H1 (cell line): ENCODE measurements at regions not wholly inside any gene's neighbourhood (a gene's known extent, or its start where the extent isn't known, plus 50 kb on each side); places are given as distances from the start of the nearest gene placed in this dataset.

Source experiments
- CTCF ChIA-PET: fragments of 300-600 bp; sonication (Branson Sonifier 250); formaldehyde crosslinking; loops from one replicate; lab custom pipeline; 2021; ENCODE audit not compliant: partially characterized antibody; lab: Charles Lee
- POLR2A ChIA-PET: fragments of 300-600 bp; sonication (Branson Sonifier 250); formaldehyde crosslinking; loops from one replicate; lab custom pipeline; 2021; ENCODE audit warnings: inconsistent platforms; ENCODE audit not compliant: partially characterized antibody; lab: Charles Lee
- DNase-seq, 2 experiments: peaks; one replicate each; pipeline versions ENCODE4 v3.0.0 to v3.0.0-alpha.2; 2010 to 2022; ENCODE audit warnings: low spot score in 2 of 2, low read depth in 1 of 2, mixed read lengths in 1 of 2
- FAIRE-seq: peaks from 2 replicates; lab custom pipeline; 2011; peaks lifted over from hg19 to GRCh38; lab: Jason Lieb, UNC
- H2AFZ ChIP-seq: 2 replicates; pipeline ENCODE4 v1.8.1; 2012; ENCODE audit warnings: low read length, inconsistent platforms
- H2AK5ac ChIP-seq: 2 replicates; pipeline ENCODE4 v1.6.1; 2013; ENCODE audit warnings: low read depth, low read length
- H2BK120ac ChIP-seq: replicated peaks from 2 replicates; pipeline ENCODE3; 2013; ENCODE audit warnings: low read depth, low read length, inconsistent platforms
- H2BK12ac ChIP-seq: 2 replicates; pipeline ENCODE4 v1.6.1; 2013; ENCODE audit warnings: low read depth, low read length
- H2BK15ac ChIP-seq: 2 replicates; pipeline ENCODE4 v1.6.1; 2013; ENCODE audit warnings: low read length
- H2BK20ac ChIP-seq: 2 replicates; pipeline ENCODE4 v1.6.1; 2013; ENCODE audit warnings: low read length
- H2BK5ac ChIP-seq: 2 replicates; pipeline ENCODE4 v1.6.1; 2013; ENCODE audit warnings: low read depth, low read length
- H3K14ac ChIP-seq: 2 replicates; pipeline ENCODE4 v1.6.1; 2013; ENCODE audit warnings: inconsistent platforms; ENCODE audit not compliant: insufficient read length
- H3K18ac ChIP-seq: 2 replicates; pipeline ENCODE4 v1.6.1; 2013; ENCODE audit warnings: low read length; ENCODE audit errors: extremely low read depth
- H3K23ac ChIP-seq: 2 replicates; pipeline ENCODE4 v1.6.1; 2013; ENCODE audit warnings: inconsistent platforms; ENCODE audit not compliant: insufficient read length
- H3K23me2 ChIP-seq: 2 replicates; pipeline ENCODE4 v1.6.1; 2013; ENCODE audit warnings: low read depth, low read length
- H3K27ac ChIP-seq: 2 replicates; pipeline ENCODE4 v1.6.1; 2011; ENCODE audit warnings: low read depth, low read length, inconsistent platforms
- H3K27me3 ChIP-seq, 4 experiments: replicated peaks in 1 of 4; 1 replicate in 1 of 4; 2 replicates in 3 of 4; pipeline versions ENCODE4 v1.6.1 to v1.8.1; 2011 to 2013; ENCODE audit warnings: low read length in 3 of 4, mild to moderate bottlenecking in 3 of 4, inconsistent platforms in 2 of 4, mixed read lengths in 2 of 4, moderate library complexity in 1 of 4; ENCODE audit not compliant: control insufficient read depth in 3 of 4, insufficient read depth in 3 of 4; ENCODE audit errors: extremely low read depth in 1 of 4
- H3K36me3 ChIP-seq, 4 experiments: 2 replicates each; pipeline versions ENCODE4 v1.6.1 to v1.8.1; 2011 to 2013; ENCODE audit warnings: mild to moderate bottlenecking in 4 of 4, low read length in 3 of 4, moderate library complexity in 2 of 4, control low read depth in 1 of 4, inconsistent platforms in 1 of 4; ENCODE audit not compliant: insufficient read depth in 4 of 4, control insufficient read depth in 2 of 4
- H3K4ac ChIP-seq: replicated peaks from 2 replicates; pipeline ENCODE3; 2013; ENCODE audit warnings: low read length, low read depth, mixed read lengths, inconsistent platforms; ENCODE audit not compliant: insufficient read length
- H3K4me1 ChIP-seq, 4 experiments: replicated peaks in 1 of 4; 1 replicate in 1 of 4; 2 replicates in 3 of 4; pipeline versions ENCODE4 v1.6.1 to v1.8.1; 2011 to 2013; ENCODE audit warnings: low read length in 3 of 4, inconsistent platforms in 2 of 4, mixed read lengths in 1 of 4; ENCODE audit not compliant: insufficient read depth in 4 of 4, control insufficient read depth in 3 of 4
- H3K4me2 ChIP-seq, 2 experiments: 2 replicates each; pipeline versions ENCODE4 v1.6.1 to v1.8.1; 2011 to 2013; ENCODE audit warnings: low read depth in 2 of 2, low read length in 2 of 2, control low read depth in 1 of 2, inconsistent platforms in 1 of 2, mild to moderate bottlenecking in 1 of 2; ENCODE audit not compliant: insufficient read depth in 1 of 2
- H3K4me3 ChIP-seq, 4 experiments: fragments of 200-600, 300-600 bp in 1 of 4; sonication (generic), shearing (Covaris generic), sonication (Bioruptor Twin) in 1 of 4; 2 replicates each; pipeline versions ENCODE4 v1.5.1 to v1.8.1; 2011 to 2016; ENCODE audit warnings: low read length in 4 of 4, low read depth in 3 of 4, control low read depth in 2 of 4, inconsistent platforms in 2 of 4, mild to moderate bottlenecking in 2 of 4, mixed read lengths in 1 of 4, moderate library complexity in 1 of 4; ENCODE audit not compliant: insufficient read depth in 2 of 4; ENCODE audit errors: extremely low read depth in 1 of 4
- H3K56ac ChIP-seq: replicated peaks from 2 replicates; pipeline ENCODE3; 2013; ENCODE audit warnings: low read depth, mild to moderate bottlenecking, mixed read lengths, low read length, inconsistent platforms; ENCODE audit not compliant: insufficient read length
- H3K79me1 ChIP-seq: 2 replicates; pipeline ENCODE4 v1.6.1; 2013; ENCODE audit warnings: low read depth, low read length, control low read depth
- H3K79me2 ChIP-seq, 2 experiments: 2 replicates each; pipeline versions ENCODE4 v1.6.1 to v1.8.1; 2012 to 2013; ENCODE audit warnings: low read length in 2 of 2, mild to moderate bottlenecking in 2 of 2, inconsistent platforms in 1 of 2; ENCODE audit not compliant: insufficient read depth in 2 of 2, control insufficient read depth in 1 of 2
- H3K9ac ChIP-seq, 4 experiments: replicated peaks in 1 of 4; 1 replicate in 1 of 4; 2 replicates in 3 of 4; pipeline versions ENCODE4 v1.6.1 to v1.8.1; 2011 to 2013; ENCODE audit warnings: low read depth in 3 of 4, low read length in 3 of 4, control low read depth in 2 of 4, mild to moderate bottlenecking in 2 of 4, moderate library complexity in 2 of 4, inconsistent platforms in 1 of 4; ENCODE audit errors: extremely low read depth in 1 of 4
- H3K9me3 ChIP-seq, 2 experiments: 2 replicates each; pipeline versions ENCODE4 v1.6.1 to v1.8.1; 2012 to 2013; ENCODE audit warnings: mild to moderate bottlenecking in 2 of 2, moderate library complexity in 2 of 2, control low read depth in 1 of 2, inconsistent platforms in 1 of 2, low read depth in 1 of 2, low read length in 1 of 2, mixed read lengths in 1 of 2; ENCODE audit not compliant: insufficient read depth in 2 of 2
- H4K20me1 ChIP-seq, 2 experiments: replicated peaks in 1 of 2; 2 replicates each; pipeline versions ENCODE3 to v1.8.1; 2011 to 2013; ENCODE audit warnings: inconsistent platforms in 2 of 2, low read length in 2 of 2, mild to moderate bottlenecking in 1 of 2; ENCODE audit not compliant: insufficient read depth in 2 of 2, control insufficient read depth in 1 of 2
- H4K5ac ChIP-seq: 2 replicates; pipeline ENCODE4 v1.6.1; 2013; ENCODE audit warnings: low read length, low read depth, mixed read lengths, inconsistent platforms; ENCODE audit not compliant: insufficient read length
- H4K8ac ChIP-seq: 2 replicates; pipeline ENCODE4 v1.8.0; 2013; ENCODE audit warnings: mild to moderate bottlenecking, moderate library complexity, low read length, inconsistent platforms; ENCODE audit not compliant: insufficient read depth; ENCODE audit errors: extremely low read depth
- H4K91ac ChIP-seq: replicated peaks from 2 replicates; pipeline ENCODE3; 2013; ENCODE audit warnings: low read length, mixed read lengths, inconsistent platforms; ENCODE audit not compliant: insufficient read length
- EZH2 ChIP-seq: fragments of 200-600 bp; sonication (generic); IDR thresholded peaks from 2 replicates; pipeline ENCODE4 v1.7.1; 2012; ENCODE audit warnings: low read depth, mild to moderate bottlenecking, moderate library complexity, low read length, inconsistent platforms; ENCODE audit not compliant: severe bottlenecking
- HDAC2 ChIP-seq, 2 experiments: fragments of 300-600 bp in 1 of 2; sonication (generic) in 1 of 2; IDR thresholded peaks; 2 replicates each; pipeline ENCODE4 v1.6.1; 2011 to 2012; ENCODE audit warnings: low read depth in 2 of 2, low read length in 2 of 2, mild to moderate bottlenecking in 2 of 2, moderate library complexity in 2 of 2, borderline replicate concordance in 1 of 2, inconsistent platforms in 1 of 2
- PHF8 ChIP-seq: fragments of 200-600 bp; sonication (generic); conservative IDR thresholded peaks from 2 replicates; pipeline ENCODE4 v1.7.1; 2012; ENCODE audit warnings: low read depth, mild to moderate bottlenecking, inconsistent platforms, low read length, moderate library complexity
- RBBP5 ChIP-seq: IDR thresholded peaks from 2 replicates; pipeline ENCODE4 v1.7.1; 2012; ENCODE audit warnings: low read depth, mild to moderate bottlenecking, inconsistent platforms, low read length, moderate library complexity, borderline replicate concordance
- SAP30 ChIP-seq: fragments of 300-600 bp; sonication (generic); IDR thresholded peaks from 2 replicates; pipeline ENCODE4 v1.7.1; 2012; ENCODE audit warnings: low read length, moderate library complexity, mild to moderate bottlenecking, inconsistent platforms; ENCODE audit not compliant: insufficient read depth, insufficient replicate concordance
- SIRT6 ChIP-seq: IDR thresholded peaks from one replicate; pipeline ENCODE4 v1.7.1; 2012; ENCODE audit warnings: low read length, inconsistent platforms
- SP4 ChIP-seq: IDR thresholded peaks from 2 replicates; pipeline ENCODE4 v1.6.1; 2012; ENCODE audit warnings: low read length, inconsistent platforms
- TCF12 ChIP-seq: IDR thresholded peaks from 2 replicates; pipeline ENCODE4 v1.6.1; 2011; ENCODE audit warnings: low read depth, mild to moderate bottlenecking, low read length
- WGBS, 2 experiments: shearing (Covaris generic) in 1 of 2; methylation state at CpG; one replicate each; pipeline versions ENCODE4 v1.1.6 to v1.1.7; 2013 to 2015; ENCODE audit warnings: low lambda C conversion rate in 2 of 2, mixed read lengths in 2 of 2, inconsistent platforms in 1 of 2, low coverage in 1 of 2, missing lambda C conversion rate in 1 of 2; ENCODE audit not compliant: insufficient replicate concordance in 2 of 2, insufficient coverage in 1 of 2, insufficient read length in 1 of 2; ENCODE audit errors: extremely low coverage in 1 of 2, missing lambda C conversion rate in 1 of 2; 5-methylcytosine and 5-hydroxymethylcytosine counted together

- FAIRE-seq: no peak
- 92% methylated on average over 1 of the region's 1 CpG; no CpG with 5 or more reads in 1 of the 2 experiments for WGBS, 2 experiments
- H3K27me3 ChIP-seq: no peaks in the 10 kb centered on the region
Measured at GRCh38 chr2:49804111-49804510, 649.8 kb upstream of the FSHR start.

More at GRCh38 chr2:49804111-49804510, 649.8 kb upstream of the FSHR start:
- no peak overlapping the region for H3K4me2 ChIP-seq
- no peak overlapping the region for H2BK15ac ChIP-seq
- peaks cover 4 to 11% of the 10 kb centered on the region in 2 experiments; a peak in 3 of 4 replicates for H3K9me3 ChIP-seq
- no peaks in the 10 kb centered on the region for H3K23me2 ChIP-seq
- no peaks in the 10 kb centered on the region for H3K4me1 ChIP-seq
- H2BK5ac ChIP-seq: no peak overlapping the region
- no peaks in the 10 kb centered on the region for H3K79me1 ChIP-seq
- H4K8ac ChIP-seq: no peak overlapping the region
- no peaks in the 10 kb centered on the region for H3K79me2 ChIP-seq
- H3K56ac ChIP-seq: no peak overlapping the region
- no peak overlapping the region for H3K23ac ChIP-seq
- H2AFZ ChIP-seq: no peak overlapping the region
- no peak overlapping the region for H3K27ac ChIP-seq
- no peak overlapping the region for H3K18ac ChIP-seq
- H2AK5ac ChIP-seq: no peak overlapping the region
- POLR2A ChIA-PET: no interaction called here
- H3K4me3 ChIP-seq: no peak overlapping the region
- TF ChIP-seq PHF8 (no peak), TCF12 (no peak), RBBP5 (no peak), HDAC2 (IDR thresholded peaks at IDR 0.05; ENCODE audit: borderline replicate concordance in 1 of 2, low read depth in 2 of 2, low read length in 2 of 2) (no peak), SIRT6 (no peak), SP4 (no peak), EZH2 (no peak), SAP30 (no peak)
- TF ChIP-seq, all 59 proteins: peak for 0
- H4K91ac ChIP-seq: no peak overlapping the region
- H4K5ac ChIP-seq: no peak overlapping the region
- H3K9ac ChIP-seq: no peak overlapping the region
- no peak overlapping the region for H2BK12ac ChIP-seq
- H3K14ac ChIP-seq: no peak overlapping the region
- H2BK120ac ChIP-seq: no peak overlapping the region
- H3K4ac ChIP-seq: no peak overlapping the region
- DNase-seq: no peak
- no peak overlapping the region for H2BK20ac ChIP-seq
- CTCF ChIA-PET: interaction anchor here (0.8 to 1.9 kb wide), 5 partner anchors 10 to 689 kb away, joined by 3 to 9 read pairs (median 3); no protein-coding TSS in a partner anchor
- no peaks in the 10 kb centered on the region for H3K36me3 ChIP-seq
- H4K20me1 ChIP-seq: no peaks in the 10 kb centered on the region
